Spinal cord (tissue), 9 donors: ENCODE measurements at regions not wholly inside any gene's neighbourhood (a gene's known extent, or its start where the extent isn't known, plus 50 kb on each side); places are given as distances from the start of the nearest gene placed in this dataset.

ENCODE experiments used
- DNase-seq, 6 donors: peaks; one replicate each; pipeline versions ENCODE4 v3.0.0 to v3.0.0-alpha.2; 2013 to 2015; ENCODE audit warnings: low spot score in 6 of 6, low read depth in 4 of 6
- H3K27ac ChIP-seq: one replicate; pipeline ENCODE4 v1.5.1; 2013; ENCODE audit warnings: low read depth, low read length, control low read depth
- H3K27me3 ChIP-seq: one replicate; pipeline ENCODE4 v1.6.1; 2013; ENCODE audit warnings: low read length; ENCODE audit not compliant: control insufficient read depth, insufficient read depth
- H3K36me3 ChIP-seq: one replicate; pipeline ENCODE4 v1.6.1; 2013; ENCODE audit warnings: low read length; ENCODE audit not compliant: control insufficient read depth, insufficient read depth
- H3K4me1 ChIP-seq: one replicate; pipeline ENCODE4 v1.6.1; 2013; ENCODE audit warnings: low read length; ENCODE audit not compliant: control insufficient read depth, insufficient read depth
- H3K4me3 ChIP-seq: one replicate; pipeline ENCODE4 v1.5.1; 2013; ENCODE audit warnings: low read depth, low read length, control low read depth
- H3K9me3 ChIP-seq: one replicate; pipeline ENCODE4 v1.6.1; 2013; ENCODE audit warnings: low read length; ENCODE audit not compliant: control insufficient read depth, insufficient read depth
- WGBS: methylation state at CpG from one replicate; pipeline ENCODE4 v1.1.5; 2013; ENCODE audit warnings: missing lambda C conversion rate; ENCODE audit not compliant: insufficient coverage; 5-methylcytosine and 5-hydroxymethylcytosine counted together
- donor health status: healthy.

- no peak for DNase-seq
- no peak overlapping the region for H3K4me3 ChIP-seq
- no peaks in the 10 kb centered on the region for H3K36me3 ChIP-seq
- H3K4me1 ChIP-seq: peaks cover 13% of the 10 kb centered on the region
- H3K27ac ChIP-seq: no peak overlapping the region
- no peaks in the 10 kb centered on the region for H3K9me3 ChIP-seq
- H3K27me3 ChIP-seq: no peaks in the 10 kb centered on the region
- no CpG with 5 or more reads among the region's 1 CpG for WGBS
Observed at GRCh38 chr18:75558790-75559189, 131.3 kb upstream of the SMIM21 start.

GRCh38 chr18:75556841-75557240 lies 129.3 kb upstream of the SMIM21 start:
- H3K27me3 ChIP-seq: no peaks in the 10 kb centered on the region
- H3K4me3 ChIP-seq: no peak overlapping the region
- H3K36me3 ChIP-seq: no peaks in the 10 kb centered on the region
- WGBS: 29% methylated on average over 1 of the region's 3 CpGs
- DNase-seq: peak in 1 of 6 donors; percentile 56
- H3K9me3 ChIP-seq: no peaks in the 10 kb centered on the region
- H3K27ac ChIP-seq: no peak overlapping the region
- H3K4me1 ChIP-seq: peaks cover 3% of the 10 kb centered on the region

GRCh38 chr18:75554644-75555185 lies 127.2 kb upstream of the SMIM21 start:
- H3K27ac ChIP-seq: no peak overlapping the region
- 50% methylated on average over 1 of the region's 2 CpGs for WGBS
- peaks cover 12% of the 10 kb centered on the region for H3K4me1 ChIP-seq
- peak in 2 of 6 donors; percentile 45 to 86 for DNase-seq
- peaks cover 1% of the 10 kb centered on the region for H3K9me3 ChIP-seq
- H3K4me3 ChIP-seq: no peak overlapping the region
- H3K36me3 ChIP-seq: no peaks in the 10 kb centered on the region
- H3K27me3 ChIP-seq: no peaks in the 10 kb centered on the region

- H3K27ac ChIP-seq: no peak overlapping the region
- H3K4me1 ChIP-seq: peaks cover 12% of the 10 kb centered on the region
- WGBS: 38% methylated on average over 6 of the region's 7 CpGs
- peaks cover 1% of the 10 kb centered on the region for H3K9me3 ChIP-seq
- no peaks in the 10 kb centered on the region for H3K27me3 ChIP-seq
- no peaks in the 10 kb centered on the region for H3K36me3 ChIP-seq
- peak in 1 of 6 donors; percentile 63 for DNase-seq
- no peak overlapping the region for H3K4me3 ChIP-seq
Observed at GRCh38 chr18:75554176-75554575, 126.7 kb upstream of the SMIM21 start.

GRCh38 chr18:75553021-75553420 lies 125.5 kb upstream of the SMIM21 start:
- no peak overlapping the region for H3K27ac ChIP-seq
- H3K36me3 ChIP-seq: no peaks in the 10 kb centered on the region
- H3K4me1 ChIP-seq: peaks cover 22% of the 10 kb centered on the region
- H3K4me3 ChIP-seq: no peak overlapping the region
- DNase-seq: no peak
- WGBS: 88% methylated on average over 8 of the region's 8 CpGs
- no peaks in the 10 kb centered on the region for H3K27me3 ChIP-seq
- H3K9me3 ChIP-seq: peaks cover 1% of the 10 kb centered on the region

- DNase-seq: peak in 2 of 6 donors; percentile 27 to 43
- Histone ChIP-seq H3K27me3 (no peaks in the 10 kb centered on the region), H3K4me1 (peaks cover 22% of the 10 kb centered on the region), H3K9me3 (peaks cover 1% of the 10 kb centered on the region), H3K36me3 (no peaks in the 10 kb centered on the region), H3K4me3 (no peak overlapping the region), H3K27ac (peak overlapping the region; percentile 33)
- 38% methylated on average over 4 of the region's 4 CpGs for WGBS
Observed at GRCh38 chr18:75551071-75551470, 123.6 kb upstream of the SMIM21 start.

- Histone ChIP-seq H3K4me1 (peaks cover 19% of the 10 kb centered on the region), H3K9me3 (peaks cover 1% of the 10 kb centered on the region), H3K27me3 (no peaks in the 10 kb centered on the region), H3K27ac (no peak overlapping the region), H3K36me3 (no peaks in the 10 kb centered on the region), H3K4me3 (no peak overlapping the region)
- DNase-seq: peak in 4 of 6 donors; percentile 36 to 91 (median 67)
- WGBS: 38% methylated on average over 8 of the region's 10 CpGs
Observed at GRCh38 chr18:75548353-75548905, 120.9 kb upstream of the SMIM21 start.

GRCh38 chr18:75546964-75547363 lies 119.5 kb upstream of the SMIM21 start:
- WGBS: 91% methylated on average over 1 of the region's 7 CpGs
- Histone ChIP-seq H3K4me3 (no peak overlapping the region), H3K9me3 (peaks cover 1% of the 10 kb centered on the region), H3K4me1 (peaks cover 19% of the 10 kb centered on the region), H3K27me3 (no peaks in the 10 kb centered on the region), H3K36me3 (no peaks in the 10 kb centered on the region), H3K27ac (no peak overlapping the region)
- no peak for DNase-seq

GRCh38 chr18:75545189-75545588 lies 117.7 kb upstream of the SMIM21 start:
- Histone ChIP-seq H3K27ac (no peak overlapping the region), H3K27me3 (no peaks in the 10 kb centered on the region), H3K36me3 (no peaks in the 10 kb centered on the region), H3K4me3 (no peak overlapping the region), H3K9me3 (peaks cover 1% of the 10 kb centered on the region), H3K4me1 (peaks cover 10% of the 10 kb centered on the region)
- 100% methylated on average over 2 of the region's 6 CpGs for WGBS
- DNase-seq: no peak

- no peak overlapping the region for H3K4me3 ChIP-seq
- no peaks in the 10 kb centered on the region for H3K27me3 ChIP-seq
- DNase-seq: no peak
- no peaks in the 10 kb centered on the region for H3K36me3 ChIP-seq
- no CpG with 5 or more reads among the region's 5 CpGs for WGBS
- no peak overlapping the region for H3K27ac ChIP-seq
- peaks cover 10% of the 10 kb centered on the region for H3K4me1 ChIP-seq
- H3K9me3 ChIP-seq: no peaks in the 10 kb centered on the region
Observed at GRCh38 chr18:75544496-75544895, 117.0 kb upstream of the SMIM21 start.
